SHP77 (cell line): ENCODE measurements at regions not wholly inside any gene's neighbourhood (a gene's known extent, or its start where the extent isn't known, plus 50 kb on each side); places are given as distances from the start of the nearest gene placed in this dataset.

Experiments used
- DNase-seq, 2 experiments: peaks; one replicate each; lab custom pipeline; 2025; lab: John Stamatoyannopoulos, UW

GRCh38 chr7:63008366-63008765 is 990.3 kb upstream of the ZNF722 start:
- DNase-seq = no peak

- no peak for DNase-seq
Measured at GRCh38 chr7:63009771-63010170, 988.9 kb upstream of the ZNF722 start.

GRCh38 chr7:63012633-63013183 is 985.9 kb upstream of the ZNF722 start:
- DNase-seq = no peak

GRCh38 chr7:63014792-63015191 is 983.9 kb upstream of the ZNF722 start:
- no peak for DNase-seq

- DNase-seq = no peak
Measured at GRCh38 chr7:63023182-63023787, 975.4 kb upstream of the ZNF722 start.

- no peak for DNase-seq
Measured at GRCh38 chr7:63024446-63024845, 974.2 kb upstream of the ZNF722 start.

- DNase-seq = no peak
Measured at GRCh38 chr7:63025815-63026214, 972.8 kb upstream of the ZNF722 start.

GRCh38 chr7:63027075-63027474 is 971.6 kb upstream of the ZNF722 start:
- no peak for DNase-seq

- DNase-seq = no peak
Measured at GRCh38 chr7:63028376-63029206, 970.1 kb upstream of the ZNF722 start.

- DNase-seq = no peak
Measured at GRCh38 chr7:63029207-63029522, 969.5 kb upstream of the ZNF722 start.

GRCh38 chr7:63030061-63030460 is 968.6 kb upstream of the ZNF722 start:
- DNase-seq = no peak

GRCh38 chr7:63031838-63032436 is 966.7 kb upstream of the ZNF722 start:
- DNase-seq = no peak

GRCh38 chr7:63037242-63037641 is 961.4 kb upstream of the ZNF722 start:
- DNase-seq = no peak

- no peak for DNase-seq
Measured at GRCh38 chr7:63038987-63039386, 959.7 kb upstream of the ZNF722 start.

GRCh38 chr7:63039882-63040281 is 958.8 kb upstream of the ZNF722 start:
- no peak for DNase-seq

GRCh38 chr7:63040336-63040735 is 958.3 kb upstream of the ZNF722 start:
- no peak for DNase-seq

- no peak for DNase-seq
Measured at GRCh38 chr7:63040966-63041610, 957.6 kb upstream of the ZNF722 start.

- no peak for DNase-seq
Measured at GRCh38 chr7:63041786-63042185, 956.9 kb upstream of the ZNF722 start.

GRCh38 chr7:63042730-63043511 is 955.7 kb upstream of the ZNF722 start:
- no peak for DNase-seq

GRCh38 chr7:63043657-63044543 is 954.7 kb upstream of the ZNF722 start:
- DNase-seq = no peak

GRCh38 chr7:63044721-63045120 is 953.9 kb upstream of the ZNF722 start:
- no peak for DNase-seq
